ENCODE measurements at regions not wholly inside any gene's neighbourhood (a gene's known extent, or its start where the extent isn't known, plus 50 kb on each side); places are given as distances from the start of the nearest gene placed in this dataset.
"Not testable (repeated sequence)": the region's sequence is repeated elsewhere in the genome, so short reads cannot be mapped to it uniquely, and the experiment has no call there.

- no peak for DNase-seq (ENCODE audit: extremely low read depth, low read depth)
Measured at GRCh38 chr4:144363890-144364289, 223.4 kb upstream of the GYPA start.

- no peak for DNase-seq (ENCODE audit: extremely low read depth, low read depth)
Measured at GRCh38 chr4:144366425-144366824, 225.9 kb upstream of the GYPA start.

- DNase-seq (ENCODE audit: extremely low read depth, low read depth), result no peak
Measured at GRCh38 chr4:144371485-144371884, 231.0 kb upstream of the GYPA start.

DNA sequence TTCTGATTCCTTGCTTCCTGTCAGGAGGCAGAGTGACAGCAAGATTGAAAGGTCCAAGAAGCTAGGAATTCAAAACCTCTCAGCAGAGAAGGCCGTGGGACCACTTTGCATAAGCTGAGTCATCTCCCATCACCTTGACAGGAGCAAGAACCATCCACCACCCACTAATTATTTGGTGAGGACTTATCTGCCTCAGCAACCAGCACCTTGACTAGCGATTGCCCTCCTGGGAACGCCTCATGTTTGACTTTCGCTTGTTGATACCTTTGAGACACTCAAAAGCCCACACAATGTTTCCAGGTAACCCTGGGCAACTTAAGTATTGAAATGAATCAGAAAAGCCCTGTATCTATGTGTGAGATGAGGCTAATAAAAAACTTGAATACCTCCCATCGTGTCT is 233.5 kb upstream of the GYPA start:
- no peak for DNase-seq (ENCODE audit: extremely low read depth, low read depth)

DNA sequence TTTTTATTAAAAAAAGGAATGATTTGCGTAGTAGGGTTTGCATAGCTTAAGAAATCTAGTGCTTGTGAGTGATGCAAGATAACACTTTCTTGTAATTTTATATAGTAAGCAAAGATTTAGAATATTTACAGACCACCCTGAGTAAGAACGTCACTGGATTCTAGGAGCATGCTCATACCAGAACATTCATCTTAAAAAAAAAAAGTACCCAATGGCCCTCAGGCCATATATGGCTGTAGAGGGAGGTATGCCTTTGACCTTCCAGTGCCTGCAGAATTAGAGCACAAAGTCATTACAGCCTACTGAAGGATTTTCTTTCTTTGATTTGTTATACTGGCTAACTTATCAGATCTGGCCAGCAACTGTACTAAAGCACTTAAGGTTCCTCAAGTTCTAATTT is 236.3 kb upstream of the GYPA start:
- no peak for DNase-seq (ENCODE audit: extremely low read depth, low read depth)

DNA sequence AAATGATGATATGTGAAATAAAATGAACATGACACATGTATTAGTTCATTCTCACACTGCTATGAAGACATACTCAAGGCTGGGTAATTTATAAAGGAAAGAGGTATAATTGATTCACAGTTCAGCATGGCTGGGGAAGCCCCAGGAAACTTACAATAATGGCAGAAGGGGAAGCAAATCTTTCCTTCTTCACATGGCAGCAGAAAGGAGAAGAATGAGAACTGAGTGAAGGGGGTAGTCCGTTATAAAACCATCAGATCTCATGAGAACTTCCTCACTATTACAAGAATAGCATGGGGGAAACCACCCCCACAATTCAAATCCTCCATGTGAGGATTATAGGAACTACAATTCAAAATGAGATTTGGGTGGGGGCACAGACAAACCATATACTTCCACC is 243.9 kb upstream of the GYPA start:
- DNase-seq (ENCODE audit: extremely low read depth, low read depth), result no peak

DNA sequence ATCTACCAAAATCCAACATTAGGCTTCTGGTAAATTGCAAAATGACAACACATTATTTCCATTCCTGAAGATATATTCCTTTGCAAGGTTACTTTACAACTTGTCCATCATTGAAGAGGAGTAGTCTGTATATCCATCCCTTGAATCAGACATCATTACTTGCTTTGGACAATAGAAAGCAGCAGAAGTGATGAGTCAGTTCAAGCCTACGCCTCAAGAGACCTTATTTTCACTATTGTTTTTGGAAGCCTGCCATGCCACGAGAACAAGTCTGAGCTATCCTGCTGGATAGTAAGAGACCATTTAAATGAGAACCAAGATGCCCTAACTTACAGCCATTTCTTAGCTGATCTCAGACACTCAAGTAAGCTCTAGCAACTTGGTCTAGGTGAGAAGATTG is 246.0 kb upstream of the HHIP start:
- DNase-seq (ENCODE audit: extremely low read depth, low read depth), result peak; percentile 51

DNA sequence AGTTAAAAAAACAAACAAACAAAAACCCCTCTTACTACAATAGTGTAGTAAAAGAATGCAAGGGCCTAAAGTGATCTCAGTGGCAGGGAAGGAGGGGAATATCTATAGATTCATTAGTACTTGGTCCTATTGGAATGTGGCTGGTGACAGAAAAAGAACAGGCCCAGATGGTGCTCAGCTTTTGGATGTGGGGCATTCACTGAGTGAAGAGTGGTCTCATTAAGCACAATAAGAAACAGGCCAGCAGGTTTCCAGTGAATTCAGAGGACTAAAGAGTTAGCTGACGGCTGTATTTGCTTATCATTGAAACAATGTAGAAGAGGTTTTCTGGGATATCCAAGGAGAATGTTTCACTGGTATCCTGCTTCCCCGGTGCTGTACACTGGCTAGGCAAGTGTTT is 243.8 kb upstream of the HHIP start:
- no peak for DNase-seq (ENCODE audit: extremely low read depth, low read depth)

- no peak for DNase-seq (ENCODE audit: extremely low read depth, low read depth)
Measured at GRCh38 chr4:144402999-144403398, 243.0 kb upstream of the HHIP start.

DNA sequence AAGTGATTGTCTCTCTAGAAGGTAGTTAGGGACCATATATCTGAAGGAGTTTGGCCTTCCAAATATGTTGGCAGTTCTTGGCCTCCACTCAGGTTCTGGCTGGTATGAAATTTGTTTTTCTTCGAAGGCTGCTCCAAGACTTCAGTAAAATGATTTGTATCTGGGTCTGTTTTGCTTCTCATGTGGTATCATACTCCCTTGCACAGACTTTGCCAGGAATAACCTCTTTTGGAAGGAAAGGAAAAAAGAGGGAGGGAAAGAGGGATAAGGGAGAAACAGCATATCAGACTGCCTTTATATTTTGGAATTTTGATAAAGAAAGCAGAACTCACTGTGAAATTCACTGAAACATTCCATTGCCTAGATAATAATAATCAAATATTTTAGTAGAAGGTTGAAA is 242.1 kb upstream of the HHIP start:
- no peak for DNase-seq (ENCODE audit: extremely low read depth, low read depth)

- no peak for DNase-seq (ENCODE audit: extremely low read depth, low read depth)
Measured at GRCh38 chr4:144409525-144409924, 236.4 kb upstream of the HHIP start.

GRCh38 chr4:144410230-144410783 is 235.6 kb upstream of the HHIP start:
- DNase-seq (ENCODE audit: extremely low read depth, low read depth), result no peak

- no peak for DNase-seq (ENCODE audit: extremely low read depth, low read depth)
Measured at GRCh38 chr4:144411119-144411518, 234.8 kb upstream of the HHIP start.

DNA sequence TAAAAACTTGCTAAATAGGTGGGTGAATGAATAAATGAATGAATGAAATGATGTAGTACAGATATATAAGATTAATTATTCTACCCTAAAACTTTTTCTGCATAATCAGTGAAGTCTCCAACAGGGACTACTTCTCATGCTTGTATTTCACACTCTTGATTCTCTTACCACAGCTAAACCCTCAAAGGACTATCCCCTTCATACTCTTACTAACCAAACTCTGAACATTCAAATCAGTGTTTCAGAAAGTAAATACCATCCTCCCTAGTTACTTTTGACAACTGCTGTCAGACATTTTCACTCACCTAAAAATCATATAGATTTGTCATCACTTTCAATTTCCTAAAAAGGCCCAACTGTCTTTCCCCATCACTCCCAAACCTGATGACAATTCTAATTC is 234.3 kb upstream of the HHIP start:
- no peak for DNase-seq (ENCODE audit: extremely low read depth, low read depth)

DNA sequence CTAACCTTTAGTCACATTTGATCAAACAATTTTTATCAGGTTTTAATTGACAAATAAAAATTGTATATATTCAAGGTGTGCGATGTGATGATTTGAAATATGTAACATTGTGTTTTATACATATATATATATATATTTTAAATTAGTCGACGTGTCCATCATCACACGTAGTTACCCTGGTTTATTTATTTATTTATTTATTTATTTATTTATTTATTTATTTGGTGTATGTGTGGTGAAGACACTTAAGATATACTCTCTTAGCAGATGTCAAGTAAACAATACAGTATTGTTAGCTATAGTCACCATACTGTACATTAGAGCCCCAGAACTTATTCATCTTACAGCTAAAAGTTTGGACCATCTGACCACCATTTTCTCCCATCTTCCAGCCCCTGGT is 224.9 kb upstream of the HHIP start:
- no peak for DNase-seq (ENCODE audit: extremely low read depth, low read depth)

GRCh38 chr4:144421839-144422565 is 224.0 kb upstream of the HHIP start:
- DNase-seq (ENCODE audit: extremely low read depth, low read depth), result no peak

DNA sequence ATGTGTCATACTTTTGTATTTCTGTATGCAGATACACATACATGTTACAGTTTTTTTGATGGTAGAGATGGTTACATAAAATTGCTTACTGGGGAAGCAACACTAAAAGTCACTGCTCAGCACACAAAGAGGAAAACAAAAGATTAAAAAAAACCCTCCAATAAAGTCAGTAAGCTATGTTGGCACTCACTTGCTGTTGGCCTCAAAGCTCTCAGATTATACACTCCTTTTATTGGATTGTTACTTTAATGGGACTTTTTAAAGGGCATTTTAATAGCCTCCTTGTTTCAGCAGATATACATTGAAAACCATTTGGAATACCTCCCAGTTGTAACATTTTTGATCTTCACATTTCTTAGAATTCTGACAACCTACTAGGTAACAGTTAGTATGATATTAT is 222.0 kb upstream of the HHIP start:
- DNase-seq (ENCODE audit: extremely low read depth, low read depth), result no peak

DNA sequence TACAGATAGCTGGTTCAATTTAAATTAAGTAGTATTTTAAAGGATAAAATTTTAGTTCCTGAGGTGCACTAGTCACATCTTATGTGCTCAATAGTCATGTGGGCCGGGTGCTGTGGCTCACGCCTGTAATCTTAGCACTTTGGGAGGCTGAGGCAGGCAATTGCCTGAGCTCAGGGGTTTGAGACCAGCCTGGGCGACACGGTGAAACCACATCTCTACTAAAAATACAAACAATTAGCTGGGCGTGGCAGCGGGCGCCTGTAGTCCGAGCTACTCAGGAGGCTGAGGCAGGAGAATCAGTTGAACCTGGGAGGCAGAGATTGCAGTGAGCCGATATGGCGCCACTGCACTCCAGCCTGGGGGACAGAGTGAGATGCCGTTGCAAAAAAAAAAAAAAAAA is 219.9 kb upstream of the HHIP start:
- not testable (repeated sequence) for DNase-seq (ENCODE audit: extremely low read depth, low read depth)

DNA sequence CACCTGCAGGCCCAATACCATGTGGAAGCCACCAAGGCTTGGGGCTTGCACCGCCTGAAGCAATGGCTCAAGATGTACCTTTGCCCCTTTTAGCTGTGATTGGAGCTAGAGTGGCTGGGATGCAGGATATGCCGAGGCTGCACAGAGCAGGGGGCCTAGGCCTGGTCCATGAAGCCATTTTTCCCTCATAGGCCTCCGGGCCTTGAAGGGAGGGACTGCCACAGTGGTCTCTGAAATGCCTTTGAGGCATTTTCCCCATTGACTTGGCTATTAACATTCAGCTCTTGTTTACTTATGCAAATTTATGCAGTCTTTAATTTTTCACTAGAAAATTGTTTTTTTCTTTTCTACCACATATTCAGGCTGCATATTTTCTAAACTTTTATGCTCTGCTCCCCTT is 203.2 kb upstream of the HHIP start:
- DNase-seq (ENCODE audit: extremely low read depth, low read depth), result no peak

GRCh38 chr4:144449611-144450010 is 196.3 kb upstream of the HHIP start:
- DNase-seq (ENCODE audit: extremely low read depth, low read depth), result no peak

DNA sequence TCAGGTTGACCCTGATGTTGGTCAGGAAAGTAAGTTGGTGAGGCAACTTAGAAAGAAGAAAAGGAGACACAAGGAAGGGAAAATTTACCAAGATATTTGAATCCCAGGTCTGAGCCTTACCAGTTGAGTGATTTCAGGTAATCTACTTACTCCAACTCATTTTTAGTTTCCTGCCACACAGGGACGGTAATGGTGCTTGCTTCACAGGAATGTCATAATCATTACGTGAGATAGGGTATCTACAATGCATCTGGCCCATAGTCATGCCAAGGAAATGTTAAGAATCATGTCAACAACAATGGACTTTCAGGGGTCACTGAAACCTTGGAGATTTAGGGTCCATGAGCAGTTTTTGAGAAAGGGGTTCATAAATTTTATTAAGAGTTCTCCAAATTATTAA is 195.4 kb upstream of the HHIP start:
- DNase-seq (ENCODE audit: extremely low read depth, low read depth), result no peak

DNA sequence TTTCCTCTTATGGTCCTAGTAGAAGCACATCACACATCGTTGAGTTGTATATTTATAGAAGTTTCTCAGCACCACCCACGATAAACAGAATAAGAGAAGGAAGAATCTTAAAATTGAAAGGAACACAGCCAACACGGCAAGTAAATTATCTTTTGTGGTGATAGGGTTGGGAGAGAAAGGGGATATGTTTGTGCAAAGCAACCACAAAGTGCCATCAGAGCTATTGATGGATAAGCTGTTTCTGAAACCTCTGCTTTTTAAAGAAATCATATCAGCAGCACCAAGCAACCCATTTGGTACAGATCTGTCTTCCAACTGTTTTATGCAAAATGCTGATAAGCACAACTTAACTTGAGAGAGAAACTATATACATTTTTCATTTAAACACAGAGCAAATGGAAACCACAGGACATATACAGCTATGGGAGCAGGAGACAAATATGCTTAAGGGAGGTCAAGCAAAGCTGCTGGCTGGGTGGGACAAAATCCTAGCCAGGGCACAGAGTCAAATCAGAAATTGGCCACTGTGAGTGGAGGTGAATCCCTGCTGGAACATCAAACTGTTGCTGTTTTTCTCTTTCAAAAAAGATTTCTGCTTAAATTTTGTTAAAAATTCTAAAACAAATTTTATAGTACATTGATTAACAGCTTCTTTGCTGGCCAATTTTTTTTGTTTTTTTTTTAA is 194.0 kb upstream of the HHIP start:
- no peak for DNase-seq (ENCODE audit: extremely low read depth, low read depth)

Data from NCI-H460 (cell line).